Hepatocyte (in vitro differentiated cells): ENCODE measurements at regions not wholly inside any gene's neighbourhood (a gene's known extent, or its start where the extent isn't known, plus 50 kb on each side); places are given as distances from the start of the nearest gene placed in this dataset.

Experiments used
- EZH2 ChIP-seq: fragments of 200-600 bp; sonication (generic); IDR thresholded peaks from 2 replicates; pipeline ENCODE4 v1.6.1; 2016; ENCODE audit warnings: antibody characterized with exemption, mild to moderate bottlenecking, borderline replicate concordance
- EZH2phosphoT487 ChIP-seq: fragments of 200-600 bp; sonication (generic); IDR thresholded peaks from one replicate; pipeline ENCODE4 v1.6.1; 2018; ENCODE audit warnings: antibody characterized with exemption, mild to moderate bottlenecking, low read depth, moderate library complexity; ENCODE audit not compliant: unreplicated experiment, severe bottlenecking
- TF ChIP-seq, protein P1 (sequence below): fragments of 200-600 bp; sonication (generic); IDR thresholded peaks from 2 replicates; pipeline ENCODE4 v1.5.1; 2016; ENCODE audit warnings: antibody characterized with exemption, mild to moderate bottlenecking; ENCODE audit not compliant: poor library complexity

- TF ChIP-seq EZH2 (no peak), EZH2phosphoT487 (no peak)
- TF ChIP-seq, protein P1, sequence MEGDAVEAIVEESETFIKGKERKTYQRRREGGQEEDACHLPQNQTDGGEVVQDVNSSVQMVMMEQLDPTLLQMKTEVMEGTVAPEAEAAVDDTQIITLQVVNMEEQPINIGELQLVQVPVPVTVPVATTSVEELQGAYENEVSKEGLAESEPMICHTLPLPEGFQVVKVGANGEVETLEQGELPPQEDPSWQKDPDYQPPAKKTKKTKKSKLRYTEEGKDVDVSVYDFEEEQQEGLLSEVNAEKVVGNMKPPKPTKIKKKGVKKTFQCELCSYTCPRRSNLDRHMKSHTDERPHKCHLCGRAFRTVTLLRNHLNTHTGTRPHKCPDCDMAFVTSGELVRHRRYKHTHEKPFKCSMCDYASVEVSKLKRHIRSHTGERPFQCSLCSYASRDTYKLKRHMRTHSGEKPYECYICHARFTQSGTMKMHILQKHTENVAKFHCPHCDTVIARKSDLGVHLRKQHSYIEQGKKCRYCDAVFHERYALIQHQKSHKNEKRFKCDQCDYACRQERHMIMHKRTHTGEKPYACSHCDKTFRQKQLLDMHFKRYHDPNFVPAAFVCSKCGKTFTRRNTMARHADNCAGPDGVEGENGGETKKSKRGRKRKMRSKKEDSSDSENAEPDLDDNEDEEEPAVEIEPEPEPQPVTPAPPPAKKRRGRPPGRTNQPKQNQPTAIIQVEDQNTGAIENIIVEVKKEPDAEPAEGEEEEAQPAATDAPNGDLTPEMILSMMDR = no peak
Measured at GRCh38 chr22:48676266-48677167, 1151.2 kb downstream of the BRD1 start.
